ENCODE measurements at regions not wholly inside any gene's neighbourhood (a gene's known extent, or its start where the extent isn't known, plus 50 kb on each side); places are given as distances from the start of the nearest gene placed in this dataset.

GRCh38 chr6:154668156-154668555 lies 65.1 kb upstream of the SCAF8 start:
- TF ChIP-seq CTCF (IDR thresholded peaks at IDR 0.05; ENCODE audit: borderline replicate concordance, extremely low read depth, low read length, poor library complexity, severe bottlenecking), result no peak
- no peak for TF ChIP-seq EZH2 (IDR thresholded peaks at IDR 0.05; ENCODE audit: borderline replicate concordance, low read depth, low read length, severe bottlenecking)

Measured in DND-41 (cell line).